GM19238 (cell line): ENCODE measurements at regions not wholly inside any gene's neighbourhood (a gene's known extent, or its start where the extent isn't known, plus 50 kb on each side); places are given as distances from the start of the nearest gene placed in this dataset.

ENCODE experiments used
- DNase-seq: peaks from one replicate; pipeline ENCODE4 v3.0.0; 2011; ENCODE audit warnings: low spot score; ENCODE audit not compliant: insufficient read length

GRCh38 chr2:67706082-67706481 is 308.9 kb downstream of the ETAA1 start:
- DNase-seq, result no peak

GRCh38 chr2:67707896-67708295 is 310.8 kb downstream of the ETAA1 start:
- no peak for DNase-seq

- no peak for DNase-seq
Observed at GRCh38 chr2:67709835-67710234, 312.7 kb downstream of the ETAA1 start.

- DNase-seq, result no peak
Observed at GRCh38 chr2:67712484-67712883, 315.4 kb downstream of the ETAA1 start.

- DNase-seq, result no peak
Observed at GRCh38 chr2:67713376-67713775, 316.2 kb downstream of the ETAA1 start.

GRCh38 chr2:67716895-67717396 is 319.8 kb downstream of the ETAA1 start:
- DNase-seq, result no peak

- no peak for DNase-seq
Observed at GRCh38 chr2:67717692-67718091, 320.6 kb downstream of the ETAA1 start.

- DNase-seq, result no peak
Observed at GRCh38 chr2:67719351-67719750, 322.2 kb downstream of the ETAA1 start.

GRCh38 chr2:67721516-67721915 is 324.4 kb downstream of the ETAA1 start:
- DNase-seq, result no peak

GRCh38 chr2:67724261-67724660 is 327.1 kb downstream of the ETAA1 start:
- DNase-seq, result no peak

GRCh38 chr2:67725731-67726130 is 328.6 kb downstream of the ETAA1 start:
- no peak for DNase-seq

GRCh38 chr2:67726416-67726815 is 329.3 kb downstream of the ETAA1 start:
- no peak for DNase-seq

GRCh38 chr2:67727131-67727530 is 330.0 kb downstream of the ETAA1 start:
- DNase-seq, result no peak

GRCh38 chr2:67727623-67728022 is 330.5 kb downstream of the ETAA1 start:
- DNase-seq, result no peak

- DNase-seq, result no peak
Observed at GRCh38 chr2:67729474-67729873, 332.3 kb downstream of the ETAA1 start.

- DNase-seq, result no peak
Observed at GRCh38 chr2:67733517-67733916, 329.3 kb downstream of the C1D start.

- DNase-seq, result no peak
Observed at GRCh38 chr2:67752199-67752598, 310.6 kb downstream of the C1D start.

- no peak for DNase-seq
Observed at GRCh38 chr2:67752969-67753368, 309.8 kb downstream of the C1D start.

- no peak for DNase-seq
Observed at GRCh38 chr2:67755156-67755882, 307.5 kb downstream of the C1D start.

GRCh38 chr2:67760995-67761394 is 301.8 kb downstream of the C1D start:
- no peak for DNase-seq

GRCh38 chr2:67771380-67771779 is 291.4 kb downstream of the C1D start:
- no peak for DNase-seq

GRCh38 chr2:67772216-67773170 is 290.3 kb downstream of the C1D start:
- DNase-seq, result no peak
